ENCODE measurements at regions not wholly inside any gene's neighbourhood (a gene's known extent, or its start where the extent isn't known, plus 50 kb on each side); places are given as distances from the start of the nearest gene placed in this dataset.

DNA sequence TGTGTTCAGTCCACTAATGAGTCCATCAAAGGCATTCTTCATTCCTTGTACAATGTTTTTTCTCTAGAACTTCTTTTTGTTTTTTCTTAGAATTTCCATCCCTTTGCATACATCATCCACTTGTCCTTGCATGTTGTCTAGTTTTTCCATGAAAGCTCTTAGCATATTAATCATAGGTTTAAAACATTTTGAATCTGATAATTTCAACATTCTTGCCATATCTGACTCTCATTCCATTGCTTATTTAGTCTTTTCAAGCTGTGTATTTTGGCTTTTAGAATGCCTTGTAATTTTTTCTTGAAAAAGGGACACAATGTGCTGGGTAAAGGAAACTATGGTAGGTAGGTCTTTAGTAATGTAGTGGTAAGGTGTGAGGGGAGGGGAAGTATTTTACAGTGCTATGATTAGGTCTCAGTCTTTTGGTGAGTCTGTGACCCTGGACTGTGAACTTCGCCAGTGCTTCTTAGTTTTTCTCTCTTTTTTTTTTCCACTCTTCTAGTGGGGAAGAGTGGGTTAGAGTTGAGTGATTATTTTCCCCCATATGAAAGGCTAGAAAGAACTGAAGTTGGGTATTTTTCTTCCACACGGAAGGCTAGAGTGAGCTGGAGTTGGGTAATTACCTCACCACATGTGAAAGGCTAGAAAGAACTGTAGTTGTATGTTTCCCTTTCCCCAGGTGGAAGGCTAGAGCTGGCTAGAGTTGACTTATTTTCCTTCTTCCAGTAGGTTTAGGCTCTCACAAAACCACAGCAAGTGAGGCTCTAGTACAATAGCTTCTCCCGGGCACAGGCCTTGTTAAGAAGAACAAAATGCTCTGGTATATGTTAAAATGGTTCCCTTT lies 172.1 kb downstream of the SNX18 start:
- DNase-seq (ENCODE audit: low read depth, low spot score), result no peak

DNA sequence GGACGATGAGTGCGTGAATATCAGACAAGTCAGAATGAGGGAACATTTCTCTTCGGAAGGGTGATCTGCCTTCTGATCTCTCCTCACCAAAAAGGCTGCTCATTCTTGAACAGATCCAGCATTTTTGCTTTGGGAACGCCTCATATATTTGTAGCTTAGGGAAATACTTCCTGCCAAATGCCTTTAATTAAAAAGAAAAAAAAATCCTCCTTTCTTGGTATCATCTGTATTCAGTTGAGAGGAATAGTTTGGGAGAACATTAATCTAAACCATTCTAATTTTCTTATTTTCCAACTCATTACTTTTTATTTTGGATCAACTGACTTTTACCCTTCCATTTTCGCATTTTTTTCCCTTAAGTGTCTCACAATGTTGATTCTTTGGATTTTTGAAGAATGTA lies 163.4 kb downstream of the SNX18 start:
- no peak for DNase-seq (ENCODE audit: low read depth, low spot score)

- DNase-seq (ENCODE audit: low read depth, low spot score), result no peak
Measured at GRCh38 chr5:54679686-54680085, 162.1 kb downstream of the SNX18 start.

DNA sequence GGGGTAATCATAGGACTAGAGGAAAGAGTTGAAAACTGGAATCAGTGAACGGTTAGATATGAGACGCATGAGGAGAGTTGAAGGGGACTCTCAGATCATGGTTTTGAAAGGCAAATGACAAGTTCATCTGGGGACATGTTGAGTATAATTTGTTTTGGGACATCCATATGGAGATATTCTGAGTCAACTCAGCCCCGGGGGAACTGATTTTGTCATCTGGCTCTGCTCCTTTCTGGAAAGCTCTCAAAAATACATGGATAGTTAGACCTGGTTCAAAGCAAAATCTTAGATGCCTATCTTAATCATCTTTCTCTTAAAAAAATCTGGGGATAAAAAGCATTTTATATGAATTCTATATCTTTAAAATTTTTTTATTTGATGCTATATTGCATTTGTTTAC lies 161.2 kb downstream of the SNX18 start:
- no peak for DNase-seq (ENCODE audit: low read depth, low spot score)

DNA sequence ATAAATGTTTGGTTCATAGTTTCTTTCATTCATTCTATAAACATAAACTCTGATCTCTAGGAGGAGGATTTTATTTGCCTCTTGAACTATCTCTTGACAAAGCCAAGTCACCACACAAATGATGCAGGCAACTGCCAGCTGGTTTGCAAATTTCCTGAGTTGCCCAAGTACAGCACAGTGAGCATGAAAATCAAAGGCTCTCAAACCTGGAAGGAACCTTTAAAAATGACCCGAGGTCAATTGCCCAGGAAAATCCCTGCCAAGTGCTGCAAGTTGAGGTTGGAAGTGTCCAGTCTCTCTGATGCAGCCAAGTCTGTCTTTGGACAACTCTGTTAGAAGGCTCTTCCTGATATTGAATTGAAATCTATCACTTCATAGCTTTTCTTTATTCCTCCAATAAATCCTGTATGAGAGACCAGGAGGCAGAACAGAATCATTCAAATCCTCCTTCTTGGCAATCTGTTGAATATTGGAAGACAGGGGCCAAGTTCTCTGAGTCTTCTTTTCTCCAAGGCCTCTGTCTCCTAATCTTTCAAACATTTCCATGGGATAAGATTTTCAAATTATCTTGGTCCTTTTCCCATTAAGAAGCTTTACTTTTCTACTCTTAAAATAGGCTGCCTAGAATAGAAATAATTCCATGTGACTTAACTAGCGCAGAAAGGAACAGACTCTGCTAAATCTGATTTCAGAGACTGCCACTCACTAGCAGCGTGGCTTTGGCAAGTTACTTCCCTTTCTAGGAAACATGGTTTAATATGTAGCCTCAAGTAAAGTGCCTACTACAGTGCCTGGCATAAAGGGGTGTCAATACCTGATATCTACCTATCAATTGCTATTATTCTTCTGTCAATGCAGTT lies 159.2 kb downstream of the SNX18 start:
- no peak for DNase-seq (ENCODE audit: low read depth, low spot score)

GRCh38 chr5:54673523-54674225 lies 156.1 kb downstream of the SNX18 start:
- no peak for DNase-seq (ENCODE audit: low read depth, low spot score)

GRCh38 chr5:54672871-54673270 lies 155.3 kb downstream of the SNX18 start:
- no peak for DNase-seq (ENCODE audit: low read depth, low spot score)

DNA sequence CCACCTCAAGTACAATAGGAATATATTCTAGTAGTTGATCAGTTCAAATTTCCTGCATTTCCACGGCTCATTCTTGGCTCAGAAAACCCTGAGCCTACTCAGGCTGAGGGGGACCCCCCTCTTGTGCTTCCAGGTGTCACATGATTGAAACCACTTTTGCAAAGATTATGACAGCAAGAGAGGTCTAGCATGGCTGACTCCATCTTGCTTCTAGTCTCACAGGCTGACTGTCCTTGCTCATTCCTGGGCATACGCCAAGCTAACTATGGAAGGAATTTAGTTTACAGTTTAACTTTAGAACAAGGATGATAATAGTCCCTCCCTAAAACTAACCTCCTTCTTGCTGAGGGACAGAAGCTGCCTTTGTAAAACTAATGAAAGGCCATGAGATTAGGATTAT lies 154.1 kb downstream of the SNX18 start:
- DNase-seq (ENCODE audit: low read depth, low spot score), result no peak

DNA sequence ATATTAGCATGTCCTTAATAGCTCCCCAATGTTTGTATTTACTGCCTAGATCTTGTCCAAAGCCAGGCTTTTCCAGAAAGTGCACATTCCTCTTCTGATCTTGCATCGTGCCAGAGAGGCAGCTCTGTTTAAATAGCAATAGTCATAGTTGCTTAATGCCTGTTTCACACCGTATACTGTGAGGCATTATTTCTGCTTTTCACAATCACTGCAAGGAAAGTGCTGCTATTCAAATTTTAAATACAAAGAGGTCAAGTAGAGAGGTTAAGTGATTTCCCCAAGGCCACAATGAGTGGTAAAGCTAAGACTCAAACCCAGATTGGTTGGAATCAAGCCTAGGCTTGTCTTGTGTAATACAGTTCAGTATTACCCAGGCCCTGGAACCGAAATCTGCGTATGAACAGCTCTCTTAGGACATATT lies 153.6 kb downstream of the SNX18 start:
- no peak for DNase-seq (ENCODE audit: low read depth, low spot score)

- DNase-seq (ENCODE audit: low read depth, low spot score), result no peak
Measured at GRCh38 chr5:54670281-54670680, 152.7 kb downstream of the SNX18 start.

DNA sequence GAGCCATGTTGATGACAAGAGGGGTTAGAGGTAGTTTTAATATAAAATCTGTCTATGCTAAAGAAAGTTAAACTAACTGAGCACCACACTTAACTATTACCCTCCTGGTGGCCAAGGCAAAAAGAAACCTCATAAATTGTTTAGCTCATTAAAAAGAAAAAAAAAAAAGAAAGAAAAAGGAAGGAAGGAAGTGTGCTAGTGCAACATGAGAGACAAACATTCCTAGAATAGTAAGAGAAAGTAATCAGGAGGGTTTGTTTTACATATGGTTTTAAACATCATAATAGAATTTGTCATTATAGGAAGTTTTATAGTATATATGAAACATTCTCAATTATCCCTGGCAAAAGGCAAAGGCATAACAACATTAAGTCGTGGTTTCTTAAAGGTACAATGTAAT lies 152.3 kb downstream of the SNX18 start:
- DNase-seq (ENCODE audit: low read depth, low spot score), result no peak

GRCh38 chr5:54669285-54669684 lies 151.7 kb downstream of the SNX18 start:
- DNase-seq (ENCODE audit: low read depth, low spot score), result no peak

DNA sequence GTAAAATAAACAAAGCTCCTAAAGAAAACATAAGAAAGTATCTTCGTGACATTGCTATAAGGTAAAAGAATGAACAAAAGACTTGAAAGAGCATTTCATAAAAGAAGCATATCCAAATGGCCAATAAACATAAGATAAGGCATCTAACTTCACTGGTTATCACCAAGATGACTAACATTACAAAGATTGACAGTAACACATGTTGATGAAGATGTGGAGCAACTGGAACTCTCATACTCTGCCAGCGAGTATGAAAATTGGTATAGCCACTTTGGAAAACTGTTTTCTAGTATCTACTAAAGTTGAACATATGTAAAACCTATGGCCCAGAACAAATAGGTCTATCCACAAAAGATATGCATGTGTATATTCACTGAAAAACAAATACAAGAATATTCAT lies 150.5 kb downstream of the SNX18 start:
- no peak for DNase-seq (ENCODE audit: low read depth, low spot score)

DNA sequence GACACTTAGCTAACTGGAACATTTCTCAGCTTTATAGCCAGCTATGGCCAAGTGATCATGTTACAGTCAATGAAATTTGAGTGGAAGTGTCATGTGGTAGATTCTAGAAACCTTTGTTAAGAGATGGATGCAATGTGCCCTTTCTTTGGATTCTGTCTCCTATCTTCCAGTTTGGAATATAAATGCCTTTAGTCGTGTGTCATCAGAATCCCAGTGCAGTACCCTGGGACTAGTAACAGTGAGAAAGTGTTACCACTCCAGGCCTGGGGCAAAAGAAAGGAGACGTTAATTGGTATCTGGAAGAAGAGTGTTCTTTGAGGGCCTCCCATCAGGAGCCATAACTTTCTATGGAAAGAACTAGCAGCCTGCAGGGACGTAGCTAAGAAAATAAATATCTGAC lies 149.6 kb downstream of the SNX18 start:
- DNase-seq (ENCODE audit: low read depth, low spot score), result no peak

DNA sequence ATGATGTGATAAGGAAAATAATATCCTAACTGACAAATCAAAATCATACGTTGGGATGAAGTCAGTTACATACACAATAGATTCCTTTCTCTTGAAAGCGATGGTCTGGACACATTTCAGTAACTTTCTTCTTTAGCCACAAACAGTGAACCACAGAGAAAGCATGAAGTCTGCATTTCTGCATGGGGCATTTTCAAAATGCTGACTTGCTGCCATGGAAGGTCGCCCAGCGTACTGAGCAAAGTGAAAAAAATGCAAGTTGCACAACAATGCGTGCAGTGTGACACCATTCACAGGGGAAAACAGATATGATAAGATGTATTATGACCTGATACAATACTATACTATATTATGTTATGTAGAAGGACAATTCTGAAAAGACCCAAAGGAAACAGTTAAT lies 146.3 kb downstream of the SNX18 start:
- DNase-seq (ENCODE audit: low read depth, low spot score), result no peak

GRCh38 chr5:54661111-54661510 lies 143.6 kb downstream of the SNX18 start:
- no peak for DNase-seq (ENCODE audit: low read depth, low spot score)

DNA sequence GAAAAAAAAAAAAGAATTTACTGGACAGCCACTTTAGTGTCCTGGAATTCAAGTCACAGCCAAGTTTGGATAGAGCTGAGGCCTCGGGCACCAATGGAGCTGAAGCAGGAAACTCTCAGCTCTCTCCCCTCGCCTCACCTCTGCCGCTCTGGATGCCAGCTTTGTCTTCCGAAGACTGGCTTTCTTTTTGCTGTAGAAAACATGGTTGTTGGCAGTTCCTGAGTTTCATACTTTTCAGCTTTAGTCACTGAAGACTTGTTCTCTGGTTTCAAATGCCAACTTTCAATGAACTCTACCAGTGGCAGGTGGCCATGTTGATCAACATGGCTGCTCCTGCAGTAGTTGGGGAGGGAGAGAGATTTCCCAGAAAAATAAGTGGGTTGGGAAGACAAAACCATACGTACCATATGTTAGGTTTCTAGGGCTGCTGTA lies 142.2 kb downstream of the SNX18 start:
- no peak for DNase-seq (ENCODE audit: low read depth, low spot score)

DNA sequence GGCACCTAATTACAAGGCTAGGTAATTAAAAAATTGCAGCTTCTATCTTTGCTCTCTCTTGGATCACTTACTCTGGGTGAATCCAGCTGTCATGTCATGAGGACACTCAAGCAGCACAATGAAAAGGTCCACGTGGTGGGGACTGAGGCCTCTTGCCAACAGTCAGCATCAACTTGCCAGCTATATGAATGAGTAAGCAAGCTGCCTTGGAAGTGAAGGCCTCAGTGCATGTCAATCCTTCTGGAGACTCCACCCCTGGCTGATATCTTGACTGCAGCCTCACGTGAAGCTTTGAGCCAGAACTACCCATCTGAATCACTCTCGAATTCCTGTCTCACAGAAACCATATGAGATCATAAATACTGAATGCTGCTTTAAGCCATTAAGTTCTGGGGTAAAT lies 140.5 kb downstream of the SNX18 start:
- no peak for DNase-seq (ENCODE audit: low read depth, low spot score)

GRCh38 chr5:54656261-54656728 lies 138.7 kb downstream of the SNX18 start:
- DNase-seq (ENCODE audit: low read depth, low spot score), result no peak

DNA sequence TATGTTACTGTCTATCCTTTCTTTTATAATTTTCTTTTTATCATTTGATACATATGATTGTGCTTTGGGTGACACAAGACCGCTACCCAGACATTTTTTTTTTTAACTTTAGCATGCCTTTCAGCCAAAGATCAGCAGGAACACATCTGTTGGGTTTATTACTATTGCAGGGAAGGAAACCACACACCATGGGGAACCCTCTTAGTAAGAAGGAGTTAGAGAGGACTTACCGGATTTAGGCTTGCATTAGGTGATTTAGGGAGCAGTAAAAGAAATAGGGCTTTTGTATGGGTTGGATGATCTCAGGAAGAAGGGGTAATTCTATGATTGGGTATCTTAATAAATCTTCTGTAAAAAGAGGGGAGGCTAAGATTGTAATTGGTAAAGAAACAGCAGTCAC lies 138.2 kb downstream of the SNX18 start:
- DNase-seq (ENCODE audit: low read depth, low spot score), result no peak

DNA sequence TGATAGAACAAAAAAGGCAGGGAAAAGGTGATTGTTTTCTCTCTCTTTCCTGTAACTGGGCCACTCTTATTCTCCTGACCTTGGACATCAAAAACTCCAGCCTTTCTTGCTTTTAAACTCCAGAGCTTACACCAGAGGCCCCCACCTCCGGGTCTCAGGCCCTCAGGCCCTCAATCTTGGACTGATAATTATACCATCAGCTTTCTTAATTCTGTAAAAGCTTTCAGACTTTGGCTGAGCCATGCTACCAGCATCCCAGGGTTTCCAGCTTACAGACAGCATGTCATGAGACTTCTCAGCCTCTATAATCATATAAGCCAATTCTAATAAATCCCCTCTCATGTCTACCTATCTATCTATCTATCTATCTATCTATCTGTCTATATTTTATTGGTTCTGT lies 137.7 kb downstream of the SNX18 start:
- DNase-seq (ENCODE audit: low read depth, low spot score), result no peak

DNA sequence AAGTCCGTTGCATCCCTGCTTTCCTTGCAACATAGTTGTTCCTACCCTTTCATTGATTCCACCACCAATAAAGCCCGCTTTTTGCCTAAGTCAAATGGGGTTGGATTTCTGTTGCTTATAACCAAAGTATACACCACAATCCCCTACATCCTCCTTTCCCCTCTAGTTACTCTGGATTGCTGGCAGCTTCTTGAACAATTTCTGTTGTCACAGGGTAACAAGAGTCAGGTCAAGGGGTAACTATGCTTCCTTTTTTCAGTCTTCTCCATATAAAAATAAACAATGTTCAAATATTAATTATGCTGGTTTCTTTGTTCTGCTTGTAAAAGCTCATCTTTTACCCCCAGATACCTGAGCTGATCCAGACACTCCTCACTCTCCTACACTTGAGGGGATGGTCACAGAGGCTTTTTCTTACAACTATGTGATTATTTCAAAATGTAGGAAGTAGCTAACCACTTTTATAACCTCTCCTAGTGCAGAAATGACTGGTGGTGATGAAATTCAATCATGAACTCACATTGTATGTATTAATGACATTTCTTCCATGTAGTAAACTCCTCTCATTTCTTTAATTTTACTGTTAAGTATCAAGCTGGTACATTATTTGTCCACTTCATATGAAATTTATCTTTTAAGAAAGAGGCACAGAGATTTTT lies 136.5 kb downstream of the SNX18 start:
- DNase-seq (ENCODE audit: low read depth, low spot score), result no peak
